SJSA1 (cell line): ENCODE measurements at regions not wholly inside any gene's neighbourhood (a gene's known extent, or its start where the extent isn't known, plus 50 kb on each side); places are given as distances from the start of the nearest gene placed in this dataset.

Experiments used
- DNase-seq, 2 experiments: peaks; one replicate each; pipeline ENCODE4 v3.0.0-alpha.2; 2015 to 2020; ENCODE audit warnings: low spot score in 2 of 2, low read depth in 1 of 2
- H3K27ac ChIP-seq: fragments of 250-450 bp; sonication (Bioruptor Pico); 2 replicates; pipeline ENCODE4 v1.5.1; 2020; ENCODE audit warnings: mild to moderate bottlenecking, moderate library complexity
- H3K27me3 ChIP-seq: fragments of 250-450 bp; sonication (Bioruptor Pico); replicated peaks from 2 replicates; pipeline ENCODE4 v1.5.1; 2020; ENCODE audit warnings: mild to moderate bottlenecking, moderate library complexity
- H3K36me3 ChIP-seq: fragments of 250-450 bp; sonication (Bioruptor Pico); 2 replicates; pipeline ENCODE4 v1.5.1; 2020; ENCODE audit warnings: mild to moderate bottlenecking
- H3K4me1 ChIP-seq: fragments of 250-450 bp; sonication (Bioruptor Pico); replicated peaks from 2 replicates; pipeline ENCODE4 v1.6.1; 2021; ENCODE audit warnings: mild to moderate bottlenecking
- H3K4me3 ChIP-seq: fragments of 250-450 bp; sonication (Bioruptor Pico); 2 replicates; pipeline ENCODE4 v1.5.1; 2020; ENCODE audit warnings: mild to moderate bottlenecking
- H3K9me3 ChIP-seq: fragments of 250-450 bp; sonication (Bioruptor Pico); replicated peaks from 2 replicates; pipeline ENCODE4 v1.5.1; 2020; ENCODE audit warnings: mild to moderate bottlenecking

- Histone ChIP-seq H3K4me3 (no peak overlapping the region), H3K36me3 (no peaks in the 10 kb centered on the region), H3K9me3 (no peaks in the 10 kb centered on the region), H3K4me1 (no peaks in the 10 kb centered on the region), H3K27ac (no peak overlapping the region), H3K27me3 (no peaks in the 10 kb centered on the region)
- DNase-seq: no peak
Observed at GRCh38 chr11:31865606-31866300, 54.6 kb upstream of the PAX6 start.

- H3K27ac ChIP-seq: no peak overlapping the region
- DNase-seq: no peak
- H3K9me3 ChIP-seq: no peaks in the 10 kb centered on the region
- H3K4me3 ChIP-seq: no peak overlapping the region
- H3K27me3 ChIP-seq: no peaks in the 10 kb centered on the region
- no peaks in the 10 kb centered on the region for H3K36me3 ChIP-seq
- H3K4me1 ChIP-seq: no peaks in the 10 kb centered on the region
Observed at GRCh38 chr11:31863170-31863832, 52.2 kb upstream of the PAX6 start.

GRCh38 chr11:31861011-31861410 lies 49.9 kb upstream of the PAX6 start:
- H3K4me3 ChIP-seq: no peak overlapping the region
- H3K4me1 ChIP-seq: no peaks in the 10 kb centered on the region
- H3K27ac ChIP-seq: no peak overlapping the region
- H3K36me3 ChIP-seq: no peaks in the 10 kb centered on the region
- H3K9me3 ChIP-seq: no peaks in the 10 kb centered on the region
- no peak for DNase-seq
- no peaks in the 10 kb centered on the region for H3K27me3 ChIP-seq
